ENCODE measurements at regions not wholly inside any gene's neighbourhood (a gene's known extent, or its start where the extent isn't known, plus 50 kb on each side); places are given as distances from the start of the nearest gene placed in this dataset.

DNA sequence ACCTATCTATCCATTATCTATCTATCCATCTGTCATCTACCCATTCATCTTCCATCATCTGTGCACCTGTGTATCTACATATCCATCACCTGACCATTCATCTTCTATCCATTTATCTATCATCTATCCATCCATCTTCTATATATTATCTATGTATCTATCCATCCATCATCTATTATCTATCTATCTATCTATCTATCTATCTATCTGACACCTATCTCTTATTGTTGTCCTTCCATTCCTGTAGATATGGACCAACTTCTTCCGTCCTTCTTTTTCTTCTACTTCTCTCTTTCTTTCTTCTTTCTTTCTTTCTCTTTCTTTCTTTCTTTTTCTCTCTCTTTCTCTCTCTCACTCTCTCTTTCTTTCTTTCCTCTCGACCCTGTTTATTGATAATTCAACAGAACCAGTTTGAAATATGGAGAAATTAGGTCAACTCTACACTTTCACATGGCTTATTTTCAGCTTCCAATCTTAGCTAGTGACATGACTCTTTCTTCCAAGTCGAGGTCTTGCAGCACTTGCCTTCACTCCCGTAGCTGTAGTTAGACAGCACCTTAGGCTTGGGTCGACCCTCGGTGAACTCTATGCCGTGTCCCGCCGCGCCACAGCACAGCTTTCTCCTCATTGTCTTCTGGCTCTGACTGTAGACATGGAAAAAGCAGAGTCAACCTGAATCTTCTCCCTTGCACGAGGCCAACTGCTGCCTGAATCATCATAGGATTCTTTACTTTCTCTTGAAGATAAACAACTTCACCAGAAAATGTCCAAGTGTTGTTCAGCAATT is 110.4 kb upstream of the EXOC2 start:
- H3K36me3 ChIP-seq (replicated peaks in 1 of 2; ENCODE audit: control insufficient read depth in 1 of 2, insufficient read depth in 2 of 2, low read length in 1 of 2), result no peaks in the 10 kb centered on the region
- WGBS (ENCODE audit: low lambda C conversion rate), result 3% methylated on average over 11 of the region's 11 CpGs
- no peaks in the 10 kb centered on the region for H3F3A ChIP-seq (replicated peaks; ENCODE audit: insufficient read depth)
- no peak overlapping the region for H3K4me3 ChIP-seq (ENCODE audit: low read depth in 2 of 2, low read length in 1 of 2)
- no peaks in the 10 kb centered on the region for H3K4me1 ChIP-seq (ENCODE audit: control insufficient read depth in 1 of 2, insufficient read depth in 2 of 2, low read depth in 1 of 2, low read length in 1 of 2)
- H3K9ac ChIP-seq, result no peak overlapping the region
- H3K9me3 ChIP-seq, result no peaks in the 10 kb centered on the region
- TF ChIP-seq GABPA (IDR thresholded peaks at IDR 0.05; ENCODE audit: low read depth) (no peak), POLR2AphosphoS5 (IDR thresholded peaks at IDR 0.05; ENCODE audit: low read depth, low read length) (no peak), MXI1 (IDR thresholded peaks at IDR 0.05; ENCODE audit: low read depth, low read length) (no peak), RCOR1 (IDR thresholded peaks at IDR 0.05; ENCODE audit: low read length) (no peak), FOXJ3 (CRISPR knock-in tag; IDR thresholded peaks at IDR 0.05) (no peak)
- POLR2A ChIA-PET, result no interaction called here
- no peak overlapping the region for H2AFZ ChIP-seq (ENCODE audit: low read depth)
- H3K27me3 ChIP-seq (ENCODE audit: insufficient read depth), result peaks cover 40% of the 10 kb centered on the region
- CTCF ChIA-PET, result no interaction called here
- no peak overlapping the region for H3K27ac ChIP-seq (ENCODE audit: low read depth in 2 of 2, low read length in 1 of 2)
- H3K79me2 ChIP-seq (ENCODE audit: insufficient read depth), result no peaks in the 10 kb centered on the region
- H3K4me2 ChIP-seq, result no peak overlapping the region
- no peak for DNase-seq
- no peaks in the 10 kb centered on the region for H4K20me1 ChIP-seq (ENCODE audit: insufficient read depth)
- H3K9me2 ChIP-seq, result no peaks in the 10 kb centered on the region

DNA sequence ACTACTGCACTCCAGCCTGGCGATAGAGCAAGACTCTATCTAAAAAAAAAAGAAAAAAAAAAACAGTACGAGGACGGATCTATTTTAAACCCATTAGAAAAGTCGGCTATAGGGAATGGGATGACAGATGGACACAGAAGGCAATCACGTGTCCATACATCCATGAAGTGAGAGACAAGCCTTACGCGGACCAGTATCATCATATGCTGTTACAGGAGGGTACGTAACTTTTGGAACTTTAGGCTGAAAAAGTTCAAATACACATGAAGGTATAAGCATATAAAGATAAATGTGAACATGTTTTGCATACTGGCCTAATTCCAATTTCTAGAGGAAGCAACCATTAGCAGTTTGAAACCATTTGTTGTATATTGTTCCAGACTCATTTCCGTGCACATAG is 109.8 kb upstream of the EXOC2 start:
- H3K27me3 ChIP-seq (ENCODE audit: insufficient read depth), result peaks cover 46% of the 10 kb centered on the region
- no peak overlapping the region for H3K27ac ChIP-seq (ENCODE audit: low read depth in 2 of 2, low read length in 1 of 2)
- CTCF ChIA-PET, result interaction anchor here (1.4 kb wide), 1 partner anchor 634 kb away, joined by 5 read pairs; no protein-coding TSS in a partner anchor
- H3F3A ChIP-seq (replicated peaks; ENCODE audit: insufficient read depth), result no peaks in the 10 kb centered on the region
- H3K4me1 ChIP-seq (ENCODE audit: control insufficient read depth in 1 of 2, insufficient read depth in 2 of 2, low read depth in 1 of 2, low read length in 1 of 2), result no peaks in the 10 kb centered on the region
- no peak overlapping the region for H3K4me3 ChIP-seq (ENCODE audit: low read depth in 2 of 2, low read length in 1 of 2)
- no peak overlapping the region for H3K9ac ChIP-seq
- 35% methylated on average over 9 of the region's 9 CpGs for WGBS (ENCODE audit: low lambda C conversion rate)
- no peaks in the 10 kb centered on the region for H3K79me2 ChIP-seq (ENCODE audit: insufficient read depth)
- no peaks in the 10 kb centered on the region for H4K20me1 ChIP-seq (ENCODE audit: insufficient read depth)
- no peak overlapping the region for H2AFZ ChIP-seq (ENCODE audit: low read depth)
- no peaks in the 10 kb centered on the region for H3K9me3 ChIP-seq
- H3K9me2 ChIP-seq, result no peaks in the 10 kb centered on the region
- TF ChIP-seq FOXJ3 (CRISPR knock-in tag; IDR thresholded peaks at IDR 0.05) (no peak), RFX5 (IDR thresholded peaks at IDR 0.05; ENCODE audit: low read length) (no peak), SIN3A (IDR thresholded peaks at IDR 0.05; ENCODE audit: borderline replicate concordance, low read depth, low read length) (no peak), MEF2A (IDR thresholded peaks at IDR 0.05; ENCODE audit: borderline replicate concordance, low read depth) (no peak), RAD21 (IDR thresholded peaks at IDR 0.05; ENCODE audit: low read length) (no peak), MXI1 (IDR thresholded peaks at IDR 0.05; ENCODE audit: low read depth, low read length) (no peak), PBX3 (IDR thresholded peaks at IDR 0.05) (no peak), EZH2phosphoT487 (IDR thresholded peaks at IDR 0.05; ENCODE audit: borderline replicate concordance, low read depth) (no peak), NFIC (IDR thresholded peaks at IDR 0.05; ENCODE audit: borderline replicate concordance) (no peak), JUND (IDR thresholded peaks at IDR 0.05) (no peak), GATA2 (CRISPR knock-in tag; IDR thresholded peaks at IDR 0.05) (no peak), NRF1 (IDR thresholded peaks at IDR 0.05; ENCODE audit: low read depth, low read length) (no peak), ZBTB33 (IDR thresholded peaks at IDR 0.05; ENCODE audit: borderline replicate concordance, low read depth) (no peak), FOXM1 (IDR thresholded peaks at IDR 0.05; ENCODE audit: low read depth) (no peak), USF1 (IDR thresholded peaks at IDR 0.05; ENCODE audit: borderline replicate concordance, low read depth) (no peak)
- TF ChIP-seq, protein P1, sequence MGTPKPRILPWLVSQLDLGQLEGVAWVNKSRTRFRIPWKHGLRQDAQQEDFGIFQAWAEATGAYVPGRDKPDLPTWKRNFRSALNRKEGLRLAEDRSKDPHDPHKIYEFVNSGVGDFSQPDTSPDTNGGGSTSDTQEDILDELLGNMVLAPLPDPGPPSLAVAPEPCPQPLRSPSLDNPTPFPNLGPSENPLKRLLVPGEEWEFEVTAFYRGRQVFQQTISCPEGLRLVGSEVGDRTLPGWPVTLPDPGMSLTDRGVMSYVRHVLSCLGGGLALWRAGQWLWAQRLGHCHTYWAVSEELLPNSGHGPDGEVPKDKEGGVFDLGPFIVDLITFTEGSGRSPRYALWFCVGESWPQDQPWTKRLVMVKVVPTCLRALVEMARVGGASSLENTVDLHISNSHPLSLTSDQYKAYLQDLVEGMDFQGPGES (IDR thresholded peaks at IDR 0.05; ENCODE audit: low read depth, low read length), result no peak
- TF ChIP-seq, protein P2, sequence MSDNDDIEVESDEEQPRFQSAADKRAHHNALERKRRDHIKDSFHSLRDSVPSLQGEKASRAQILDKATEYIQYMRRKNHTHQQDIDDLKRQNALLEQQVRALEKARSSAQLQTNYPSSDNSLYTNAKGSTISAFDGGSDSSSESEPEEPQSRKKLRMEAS (IDR thresholded peaks at IDR 0.05; ENCODE audit: low read depth), result no peak
- DNase-seq, result no peak
- POLR2A ChIA-PET, result no interaction called here
- H3K4me2 ChIP-seq, result no peak overlapping the region
- no peaks in the 10 kb centered on the region for H3K36me3 ChIP-seq (replicated peaks in 1 of 2; ENCODE audit: control insufficient read depth in 1 of 2, insufficient read depth in 2 of 2, low read length in 1 of 2)

Data from SK-N-SH (cell line).